ENCODE measurements at regions not wholly inside any gene's neighbourhood (a gene's known extent, or its start where the extent isn't known, plus 50 kb on each side); places are given as distances from the start of the nearest gene placed in this dataset.
A peak's percentile ranks its signal among the peaks of the same experiment; 100 is the strongest.

DNA sequence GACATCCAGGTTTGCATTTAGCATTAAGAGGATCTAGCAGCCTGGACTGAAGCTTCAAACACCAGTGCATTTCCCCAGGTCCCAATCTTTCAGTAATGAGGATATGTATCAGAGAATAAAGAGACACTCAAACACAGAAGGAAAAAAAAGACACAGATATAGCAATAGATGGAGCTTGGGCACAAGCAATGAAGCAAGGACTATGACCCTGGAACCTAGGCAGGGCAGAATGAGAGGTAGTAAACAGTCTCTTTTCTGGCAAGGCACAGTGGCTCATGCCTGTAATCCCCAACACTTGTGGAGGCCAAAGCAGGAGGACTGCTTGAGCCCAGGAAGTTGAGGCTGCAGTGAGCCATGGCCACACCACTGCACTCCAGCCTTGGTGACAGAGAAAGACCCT, 80.7 kb upstream of the HNRNPA3 start:
- Histone ChIP-seq H3K27me3 (no peaks in the 10 kb centered on the region), H3K4me3 (no peak overlapping the region), H3K36me3 (no peaks in the 10 kb centered on the region), H3K4me1 (no peaks in the 10 kb centered on the region), H3K27ac (no peak overlapping the region), H3K9me3 (no peaks in the 10 kb centered on the region)
- TF ChIP-seq, protein P1, sequence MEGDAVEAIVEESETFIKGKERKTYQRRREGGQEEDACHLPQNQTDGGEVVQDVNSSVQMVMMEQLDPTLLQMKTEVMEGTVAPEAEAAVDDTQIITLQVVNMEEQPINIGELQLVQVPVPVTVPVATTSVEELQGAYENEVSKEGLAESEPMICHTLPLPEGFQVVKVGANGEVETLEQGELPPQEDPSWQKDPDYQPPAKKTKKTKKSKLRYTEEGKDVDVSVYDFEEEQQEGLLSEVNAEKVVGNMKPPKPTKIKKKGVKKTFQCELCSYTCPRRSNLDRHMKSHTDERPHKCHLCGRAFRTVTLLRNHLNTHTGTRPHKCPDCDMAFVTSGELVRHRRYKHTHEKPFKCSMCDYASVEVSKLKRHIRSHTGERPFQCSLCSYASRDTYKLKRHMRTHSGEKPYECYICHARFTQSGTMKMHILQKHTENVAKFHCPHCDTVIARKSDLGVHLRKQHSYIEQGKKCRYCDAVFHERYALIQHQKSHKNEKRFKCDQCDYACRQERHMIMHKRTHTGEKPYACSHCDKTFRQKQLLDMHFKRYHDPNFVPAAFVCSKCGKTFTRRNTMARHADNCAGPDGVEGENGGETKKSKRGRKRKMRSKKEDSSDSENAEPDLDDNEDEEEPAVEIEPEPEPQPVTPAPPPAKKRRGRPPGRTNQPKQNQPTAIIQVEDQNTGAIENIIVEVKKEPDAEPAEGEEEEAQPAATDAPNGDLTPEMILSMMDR (IDR thresholded peaks at IDR 0.05), result no peak
- intact Hi-C loops (cut with DNase I), result no loop called here
- DNase-seq, result no peak
- ATAC-seq, result no peak

DNA sequence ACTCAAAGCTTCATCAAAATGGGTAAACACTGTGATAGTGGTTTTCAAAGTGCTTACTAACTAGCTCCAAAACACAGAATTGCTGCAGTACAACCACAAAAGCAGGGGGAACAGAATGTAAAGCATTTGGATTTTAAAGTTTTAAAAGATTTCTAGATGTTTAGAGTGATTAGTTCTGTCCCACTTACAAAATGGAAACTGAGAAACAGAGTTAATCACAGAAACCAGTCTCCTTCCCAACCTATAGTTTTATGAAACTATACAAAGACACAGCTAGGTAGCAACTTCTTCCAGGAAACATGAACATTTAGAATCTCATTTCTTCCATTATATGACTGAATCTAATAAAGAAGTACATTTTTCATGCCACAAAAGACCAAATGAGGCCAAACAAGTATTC, 73.8 kb upstream of the HNRNPA3 start:
- ATAC-seq, result no peak
- H3K9me3 ChIP-seq, result no peaks in the 10 kb centered on the region
- no peak overlapping the region for H3K27ac ChIP-seq
- H3K4me3 ChIP-seq, result no peak overlapping the region
- H3K4me1 ChIP-seq, result no peaks in the 10 kb centered on the region
- TF ChIP-seq, protein P1 (IDR thresholded peaks at IDR 0.05), result no peak
- intact Hi-C loops (cut with DNase I), result no loop called here
- H3K27me3 ChIP-seq, result no peaks in the 10 kb centered on the region
- H3K36me3 ChIP-seq, result no peaks in the 10 kb centered on the region
- no peak for DNase-seq

DNA sequence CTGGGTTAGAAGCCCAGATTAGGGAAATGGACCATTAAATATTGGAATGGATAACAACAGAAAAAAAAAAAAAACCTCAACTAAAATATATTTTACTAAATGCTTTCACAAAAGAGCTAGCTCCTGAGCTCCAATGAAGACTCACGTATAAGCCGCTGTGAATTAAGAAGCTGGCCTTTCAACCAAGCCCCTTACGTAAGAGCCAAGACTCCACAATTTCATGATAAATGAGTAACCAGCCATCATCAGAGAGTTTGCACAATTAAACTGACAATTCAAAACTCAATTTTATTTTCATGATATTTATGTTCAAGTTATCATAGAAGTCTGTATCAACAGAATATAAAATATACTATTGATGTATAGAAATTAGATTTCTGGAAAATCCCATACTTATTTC, 70.7 kb upstream of the HNRNPA3 start:
- Histone ChIP-seq H3K36me3 (no peaks in the 10 kb centered on the region), H3K4me1 (no peaks in the 10 kb centered on the region), H3K27me3 (peaks cover 4% of the 10 kb centered on the region), H3K27ac (no peak overlapping the region), H3K9me3 (no peaks in the 10 kb centered on the region), H3K4me3 (no peak overlapping the region)
- ATAC-seq (no peak), DNase-seq (no peak)
- TF ChIP-seq, protein P1 (IDR thresholded peaks at IDR 0.05), result no peak
- intact Hi-C loops (cut with DNase I), result no loop called here

DNA sequence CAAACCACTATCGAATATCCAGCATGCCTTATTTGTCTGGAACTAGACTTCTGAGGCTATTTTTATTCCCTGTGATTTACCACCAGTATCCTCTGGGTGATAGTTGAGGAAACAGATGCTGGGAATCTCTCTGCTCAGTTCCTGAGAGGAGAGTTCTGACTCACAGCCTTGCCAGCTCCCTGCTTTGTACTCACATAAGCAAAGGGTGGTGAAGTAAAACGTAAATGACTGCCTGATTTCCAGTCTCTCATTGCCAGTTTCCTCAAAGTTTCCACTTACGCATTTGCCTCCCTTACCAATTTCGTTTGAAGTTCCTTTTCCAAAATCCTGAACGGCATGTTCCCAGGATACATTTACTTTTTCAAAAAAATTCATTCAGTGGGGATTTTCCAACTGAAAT, 69.2 kb upstream of the HNRNPA3 start:
- DNase-seq, result no peak
- TF ChIP-seq, protein P1 (IDR thresholded peaks at IDR 0.05), result no peak
- no peaks in the 10 kb centered on the region for H3K9me3 ChIP-seq
- peaks cover 5% of the 10 kb centered on the region for H3K4me1 ChIP-seq
- H3K27ac ChIP-seq, result no peak overlapping the region
- no peak overlapping the region for H3K4me3 ChIP-seq
- ATAC-seq, result peak; percentile 29
- H3K36me3 ChIP-seq, result no peaks in the 10 kb centered on the region
- H3K27me3 ChIP-seq, result peaks cover 18% of the 10 kb centered on the region
- intact Hi-C loops (cut with DNase I), result no loop called here

DNA sequence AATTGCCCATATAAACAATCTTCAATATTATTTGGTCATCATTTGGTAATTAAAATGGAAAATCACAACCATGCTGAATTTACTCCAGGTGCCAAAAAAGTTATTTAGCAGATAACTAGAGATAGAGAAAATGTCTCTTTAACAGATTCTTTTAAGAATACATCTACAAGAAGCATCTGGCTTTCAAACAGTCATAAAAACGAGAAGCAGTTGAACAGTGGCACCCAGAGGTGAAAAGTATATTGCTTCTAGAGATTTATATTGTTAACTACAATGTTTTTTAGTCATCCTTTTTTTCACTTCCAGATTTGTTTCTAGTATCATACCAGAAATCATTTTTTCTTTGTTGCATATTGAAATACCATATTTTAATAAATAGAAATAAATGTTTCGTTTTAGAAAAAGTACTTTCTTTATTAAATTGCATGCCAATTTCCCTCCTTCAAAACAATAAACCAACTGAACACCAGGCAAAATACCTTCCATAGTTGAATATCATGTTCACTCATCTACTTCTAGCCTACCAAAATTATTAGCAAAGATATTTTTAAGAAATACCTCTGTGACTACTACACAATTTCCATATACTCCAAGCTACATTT, 65.4 kb upstream of the HNRNPA3 start:
- ATAC-seq (peak; percentile 64), DNase-seq (no peak)
- Histone ChIP-seq H3K4me3 (no peak overlapping the region), H3K27ac (no peak overlapping the region), H3K36me3 (no peaks in the 10 kb centered on the region), H3K9me3 (no peaks in the 10 kb centered on the region), H3K4me1 (peaks cover 8% of the 10 kb centered on the region), H3K27me3 (peaks cover 23% of the 10 kb centered on the region)
- intact Hi-C loops (cut with DNase I), result no loop called here
- TF ChIP-seq, protein P1 (IDR thresholded peaks at IDR 0.05), result peak; percentile 69

Data from upper lobe of right lung (tissue), 1 donor.